WTC11 (cell line): ENCODE measurements at regions not wholly inside any gene's neighbourhood (a gene's known extent, or its start where the extent isn't known, plus 50 kb on each side); places are given as distances from the start of the nearest gene placed in this dataset.

Experiments
- ATAC-seq: fragments of 200-7000 bp; cut with Tn5 transposase; 2 replicates; pipeline ENCODE4 v1.10.0; 2021; ENCODE audit warnings: mild to moderate bottlenecking, moderate library complexity
- CTCF ChIA-PET: fragments of 300-600 bp; sonication (Branson Sonifier 250); formaldehyde crosslinking; loops from one replicate; lab custom pipeline; 2021; ENCODE audit warnings: antibody characterized with exemption; lab: Charles Lee
- POLR2A ChIA-PET: fragments of 350-600 bp; sonication (Branson Sonifier 250); formaldehyde crosslinking; loops from one replicate; lab custom pipeline; 2021; ENCODE audit warnings: antibody characterized with exemption; lab: Charles Lee
- DNase-seq: peaks from one replicate; pipeline ENCODE4 v3.0.0; 2021; ENCODE audit warnings: low spot score
- H3K27ac Mint-ChIP-seq: 2 replicates; pipeline ENCODE4 v1.8.0; 2021; ENCODE audit warnings: mixed read lengths
- H3K27me3 Mint-ChIP-seq: 2 replicates; pipeline ENCODE4 v1.8.0; 2021; ENCODE audit warnings: low read depth, mild to moderate bottlenecking, moderate library complexity, mixed read lengths
- H3K36me3 Mint-ChIP-seq: 2 replicates; pipeline ENCODE4 v1.8.0; 2021; ENCODE audit warnings: mixed read lengths
- H3K4me1 Mint-ChIP-seq: 2 replicates; pipeline ENCODE4 v1.8.0; 2022; ENCODE audit warnings: mixed read lengths
- H3K4me3 Mint-ChIP-seq: 2 replicates; pipeline ENCODE4 v1.8.0; 2021; ENCODE audit warnings: mild to moderate bottlenecking, moderate library complexity, mixed read lengths
- H3K9me3 Mint-ChIP-seq: 2 replicates; pipeline ENCODE4 v1.8.0; 2021; ENCODE audit warnings: mixed read lengths
- ETV6 ChIP-seq: sonication (generic); formaldehyde crosslinking; IDR thresholded peaks from 2 replicates; pipeline ENCODE4 v1.8.1; 2022; ENCODE audit warnings: mild to moderate bottlenecking, missing genetic modification reagents
- FOXJ3 ChIP-seq: sonication (generic); formaldehyde crosslinking; IDR thresholded peaks from 2 replicates; pipeline ENCODE4 v1.9.0; 2021; ENCODE audit warnings: missing genetic modification reagents, mild to moderate bottlenecking, borderline replicate concordance
- JAZF1 ChIP-seq: fragments of 250-450 bp; sonication (Bioruptor Pico); IDR thresholded peaks from 2 replicates; pipeline ENCODE4 v1.9.0; 2021; ENCODE audit warnings: moderate library complexity, mild to moderate bottlenecking, inconsistent platforms
- JUN ChIP-seq: sonication (generic); formaldehyde crosslinking; IDR thresholded peaks from 2 replicates; pipeline ENCODE4 v1.8.0; 2023; ENCODE audit warnings: mild to moderate bottlenecking, missing genetic modification reagents
- NFATC4 ChIP-seq: fragments of 250-450 bp; sonication (Bioruptor Pico); IDR thresholded peaks from 2 replicates; pipeline ENCODE4 v1.9.0; 2021; ENCODE audit warnings: mild to moderate bottlenecking
- NFE2L1 ChIP-seq: sonication (generic); formaldehyde crosslinking; IDR thresholded peaks from 2 replicates; pipeline ENCODE4 v1.8.1; 2023; ENCODE audit warnings: missing genetic modification reagents
- SMAD4 ChIP-seq: sonication (generic); formaldehyde crosslinking; IDR thresholded peaks from 2 replicates; pipeline ENCODE4 v1.8.0; 2022; ENCODE audit warnings: mild to moderate bottlenecking, missing genetic modification reagents
- USF2 ChIP-seq: sonication (generic); formaldehyde crosslinking; IDR thresholded peaks from 2 replicates; pipeline ENCODE4 v1.8.1; 2023; ENCODE audit warnings: mild to moderate bottlenecking, missing genetic modification reagents, moderate library complexity
- ZNF138 ChIP-seq: sonication (generic); formaldehyde crosslinking; conservative IDR thresholded peaks from 2 replicates; pipeline ENCODE4 v1.8.1; 2022; ENCODE audit warnings: mild to moderate bottlenecking, moderate library complexity, missing genetic modification reagents
- ZNF396 ChIP-seq: fragments of 250-450 bp; sonication (Bioruptor Pico); IDR thresholded peaks from 2 replicates; pipeline ENCODE4 v1.8.0; 2021; ENCODE audit warnings: mild to moderate bottlenecking, moderate library complexity, borderline replicate concordance
- ZNF671 ChIP-seq: fragments of 250-450 bp; sonication (Bioruptor Pico); IDR thresholded peaks from 2 replicates; pipeline ENCODE4 v1.8.0; 2021; ENCODE audit warnings: mild to moderate bottlenecking
- TF ChIP-seq, protein P1 (sequence below): fragments of 250-450 bp; sonication (Bioruptor Pico); IDR thresholded peaks from 2 replicates; pipeline ENCODE4 v1.9.0; 2021; ENCODE audit warnings: moderate library complexity, mild to moderate bottlenecking, inconsistent platforms, borderline replicate concordance
- TF ChIP-seq, protein P2 (sequence below): sonication (generic); formaldehyde crosslinking; IDR thresholded peaks from 2 replicates; pipeline ENCODE4 v1.8.1; 2022; ENCODE audit warnings: low read depth, mild to moderate bottlenecking, moderate library complexity, missing genetic modification reagents, borderline replicate concordance
- TF ChIP-seq, protein P3 (sequence below): sonication (generic); formaldehyde crosslinking; IDR thresholded peaks from 2 replicates; pipeline ENCODE4 v1.8.0; 2022; ENCODE audit warnings: mild to moderate bottlenecking, missing genetic modification reagents
- TF ChIP-seq, protein P4 (sequence below): sonication (generic); formaldehyde crosslinking; conservative IDR thresholded peaks from 2 replicates; pipeline ENCODE4 v1.8.1; 2023; ENCODE audit warnings: mild to moderate bottlenecking, low read depth, missing genetic modification reagents, moderate library complexity

GRCh38 chr5:160979385-160979784 lies 127.4 kb upstream of the ATP10B start (continued):
- TF ChIP-seq JUN (CRISPR knock-in tag) (no peak), ETV6 (CRISPR knock-in tag) (no peak)
- TF ChIP-seq, protein P1, sequence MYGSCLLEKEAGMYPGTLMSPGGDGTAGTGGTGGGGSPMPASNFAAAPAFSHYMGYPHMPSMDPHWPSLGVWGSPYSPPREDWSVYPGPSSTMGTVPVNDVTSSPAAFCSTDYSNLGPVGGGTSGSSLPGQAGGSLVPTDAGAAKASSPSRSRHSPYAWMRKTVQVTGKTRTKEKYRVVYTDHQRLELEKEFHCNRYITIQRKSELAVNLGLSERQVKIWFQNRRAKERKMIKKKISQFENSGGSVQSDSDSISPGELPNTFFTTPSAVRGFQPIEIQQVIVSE (CRISPR knock-in tag) = no peak

DNA sequence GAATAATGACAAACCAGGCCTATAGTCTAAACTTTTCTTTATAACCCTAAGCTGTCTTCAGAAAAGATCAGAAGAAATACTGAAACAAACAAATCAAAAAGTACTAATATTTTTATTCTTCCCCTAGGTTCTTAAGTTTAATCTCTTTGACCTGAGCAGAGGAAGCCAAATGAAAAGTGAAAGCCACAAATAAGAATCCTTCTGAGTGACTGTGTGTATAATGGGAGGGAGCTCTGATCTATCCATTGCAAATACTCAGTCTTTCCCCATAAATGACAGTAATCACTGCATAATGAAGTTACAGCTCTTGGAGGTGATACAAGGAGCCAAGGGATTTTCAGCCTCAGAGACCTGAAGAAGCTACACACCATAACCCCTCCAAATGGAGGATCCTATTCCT lies 126.9 kb upstream of the ATP10B start:
- H3K4me3 Mint-ChIP-seq = no peak overlapping the region

GRCh38 chr5:160976181-160976580 lies 124.2 kb upstream of the ATP10B start:
- ChIA-PET POLR2A (no interaction called here), CTCF (no interaction called here)
- peaks cover 6% of the 10 kb centered on the region for H3K9me3 Mint-ChIP-seq
- no peak for TF ChIP-seq ZNF396
- TF ChIP-seq, protein P2, sequence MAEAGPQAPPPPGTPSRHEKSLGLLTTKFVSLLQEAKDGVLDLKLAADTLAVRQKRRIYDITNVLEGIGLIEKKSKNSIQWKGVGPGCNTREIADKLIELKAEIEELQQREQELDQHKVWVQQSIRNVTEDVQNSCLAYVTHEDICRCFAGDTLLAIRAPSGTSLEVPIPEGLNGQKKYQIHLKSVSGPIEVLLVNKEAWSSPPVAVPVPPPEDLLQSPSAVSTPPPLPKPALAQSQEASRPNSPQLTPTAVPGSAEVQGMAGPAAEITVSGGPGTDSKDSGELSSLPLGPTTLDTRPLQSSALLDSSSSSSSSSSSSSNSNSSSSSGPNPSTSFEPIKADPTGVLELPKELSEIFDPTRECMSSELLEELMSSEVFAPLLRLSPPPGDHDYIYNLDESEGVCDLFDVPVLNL (CRISPR knock-in tag) = no peak
- TF ChIP-seq ETV6 (CRISPR knock-in tag) = no peak
- TF ChIP-seq SMAD4 (CRISPR knock-in tag) = no peak
- TF ChIP-seq ZNF138 (CRISPR knock-in tag) = no peak
- TF ChIP-seq NFE2L1 (CRISPR knock-in tag) = no peak
- no peak overlapping the region for H3K27ac Mint-ChIP-seq
- no peak for DNase-seq
- H3K4me1 Mint-ChIP-seq = no peaks in the 10 kb centered on the region
- no peak for ATAC-seq
- no peak overlapping the region for H3K4me3 Mint-ChIP-seq
- no peaks in the 10 kb centered on the region; the same call in 1 of the 2 replicates for H3K27me3 Mint-ChIP-seq
- no peaks in the 10 kb centered on the region for H3K36me3 Mint-ChIP-seq

More for the DNA sequence above, 126.9 kb upstream of the ATP10B start:
- no peaks in the 10 kb centered on the region for H3K4me1 Mint-ChIP-seq
- peaks cover 6% of the 10 kb centered on the region for H3K9me3 Mint-ChIP-seq
- no peaks in the 10 kb centered on the region for H3K36me3 Mint-ChIP-seq
- no peak for DNase-seq
- no peak for ATAC-seq
- TF ChIP-seq NFATC4 (CRISPR knock-in tag) (no peak), FOXJ3 (CRISPR knock-in tag) (no peak), NFE2L1 (CRISPR knock-in tag) (no peak), JAZF1 (CRISPR knock-in tag) (no peak), ZNF671 (CRISPR knock-in tag) (no peak), USF2 (CRISPR knock-in tag) (no peak)
- TF ChIP-seq, protein P3, sequence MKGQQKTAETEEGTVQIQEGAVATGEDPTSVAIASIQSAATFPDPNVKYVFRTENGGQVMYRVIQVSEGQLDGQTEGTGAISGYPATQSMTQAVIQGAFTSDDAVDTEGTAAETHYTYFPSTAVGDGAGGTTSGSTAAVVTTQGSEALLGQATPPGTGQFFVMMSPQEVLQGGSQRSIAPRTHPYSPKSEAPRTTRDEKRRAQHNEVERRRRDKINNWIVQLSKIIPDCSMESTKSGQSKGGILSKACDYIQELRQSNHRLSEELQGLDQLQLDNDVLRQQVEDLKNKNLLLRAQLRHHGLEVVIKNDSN (CRISPR knock-in tag) = no peak
- TF ChIP-seq, protein P4, sequence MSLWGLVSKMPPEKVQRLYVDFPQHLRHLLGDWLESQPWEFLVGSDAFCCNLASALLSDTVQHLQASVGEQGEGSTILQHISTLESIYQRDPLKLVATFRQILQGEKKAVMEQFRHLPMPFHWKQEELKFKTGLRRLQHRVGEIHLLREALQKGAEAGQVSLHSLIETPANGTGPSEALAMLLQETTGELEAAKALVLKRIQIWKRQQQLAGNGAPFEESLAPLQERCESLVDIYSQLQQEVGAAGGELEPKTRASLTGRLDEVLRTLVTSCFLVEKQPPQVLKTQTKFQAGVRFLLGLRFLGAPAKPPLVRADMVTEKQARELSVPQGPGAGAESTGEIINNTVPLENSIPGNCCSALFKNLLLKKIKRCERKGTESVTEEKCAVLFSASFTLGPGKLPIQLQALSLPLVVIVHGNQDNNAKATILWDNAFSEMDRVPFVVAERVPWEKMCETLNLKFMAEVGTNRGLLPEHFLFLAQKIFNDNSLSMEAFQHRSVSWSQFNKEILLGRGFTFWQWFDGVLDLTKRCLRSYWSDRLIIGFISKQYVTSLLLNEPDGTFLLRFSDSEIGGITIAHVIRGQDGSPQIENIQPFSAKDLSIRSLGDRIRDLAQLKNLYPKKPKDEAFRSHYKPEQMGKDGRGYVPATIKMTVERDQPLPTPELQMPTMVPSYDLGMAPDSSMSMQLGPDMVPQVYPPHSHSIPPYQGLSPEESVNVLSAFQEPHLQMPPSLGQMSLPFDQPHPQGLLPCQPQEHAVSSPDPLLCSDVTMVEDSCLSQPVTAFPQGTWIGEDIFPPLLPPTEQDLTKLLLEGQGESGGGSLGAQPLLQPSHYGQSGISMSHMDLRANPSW (CRISPR knock-in tag) = no peak
- TF ChIP-seq, all 79 proteins: peak for 0
- ChIA-PET POLR2A (no interaction called here), CTCF (no interaction called here)
- Mint-ChIP-seq H3K27me3 (no peaks in the 10 kb centered on the region; the same call in 1 of the 2 replicates), H3K27ac (no peak overlapping the region)
